ENCODE measurements at regions not wholly inside any gene's neighbourhood (a gene's known extent, or its start where the extent isn't known, plus 50 kb on each side); places are given as distances from the start of the nearest gene placed in this dataset.

DNA sequence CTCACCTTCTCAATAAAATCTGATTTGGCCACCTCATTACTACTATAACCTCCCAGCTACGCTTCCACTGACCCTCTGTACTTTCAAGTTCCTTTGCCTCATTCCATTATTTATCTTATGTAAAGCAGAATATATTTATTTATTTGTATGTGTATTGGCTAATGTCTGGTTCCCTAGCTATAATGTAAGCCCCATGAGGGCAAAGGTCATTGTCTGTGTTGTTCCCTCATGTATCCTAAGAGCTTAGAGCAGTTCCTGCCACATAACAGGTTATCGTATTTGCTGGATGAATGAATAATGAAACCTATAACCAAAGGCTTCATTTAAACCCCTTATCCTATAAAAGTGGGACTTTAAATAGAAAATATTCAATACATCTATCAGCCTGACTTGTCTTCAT lies 77.9 kb upstream of the DPT start:
- DNase-seq (ENCODE audit: low read depth), result no peak
- H3K4me3 ChIP-seq (ENCODE audit: low read depth, low read length), result no peak overlapping the region
- TF ChIP-seq, protein P1, sequence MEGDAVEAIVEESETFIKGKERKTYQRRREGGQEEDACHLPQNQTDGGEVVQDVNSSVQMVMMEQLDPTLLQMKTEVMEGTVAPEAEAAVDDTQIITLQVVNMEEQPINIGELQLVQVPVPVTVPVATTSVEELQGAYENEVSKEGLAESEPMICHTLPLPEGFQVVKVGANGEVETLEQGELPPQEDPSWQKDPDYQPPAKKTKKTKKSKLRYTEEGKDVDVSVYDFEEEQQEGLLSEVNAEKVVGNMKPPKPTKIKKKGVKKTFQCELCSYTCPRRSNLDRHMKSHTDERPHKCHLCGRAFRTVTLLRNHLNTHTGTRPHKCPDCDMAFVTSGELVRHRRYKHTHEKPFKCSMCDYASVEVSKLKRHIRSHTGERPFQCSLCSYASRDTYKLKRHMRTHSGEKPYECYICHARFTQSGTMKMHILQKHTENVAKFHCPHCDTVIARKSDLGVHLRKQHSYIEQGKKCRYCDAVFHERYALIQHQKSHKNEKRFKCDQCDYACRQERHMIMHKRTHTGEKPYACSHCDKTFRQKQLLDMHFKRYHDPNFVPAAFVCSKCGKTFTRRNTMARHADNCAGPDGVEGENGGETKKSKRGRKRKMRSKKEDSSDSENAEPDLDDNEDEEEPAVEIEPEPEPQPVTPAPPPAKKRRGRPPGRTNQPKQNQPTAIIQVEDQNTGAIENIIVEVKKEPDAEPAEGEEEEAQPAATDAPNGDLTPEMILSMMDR (IDR thresholded peaks at IDR 0.05; ENCODE audit: insufficient read depth, low read depth, low read length, missing control alignments), result no peak

- TF ChIP-seq, protein P1 (IDR thresholded peaks at IDR 0.05; ENCODE audit: insufficient read depth, low read depth, low read length, missing control alignments), result no peak
- DNase-seq (ENCODE audit: low read depth), result no peak
- no peak overlapping the region for H3K4me3 ChIP-seq (ENCODE audit: low read depth, low read length)
Measured at GRCh38 chr1:168811176-168811575, 82.2 kb upstream of the DPT start.

DNA sequence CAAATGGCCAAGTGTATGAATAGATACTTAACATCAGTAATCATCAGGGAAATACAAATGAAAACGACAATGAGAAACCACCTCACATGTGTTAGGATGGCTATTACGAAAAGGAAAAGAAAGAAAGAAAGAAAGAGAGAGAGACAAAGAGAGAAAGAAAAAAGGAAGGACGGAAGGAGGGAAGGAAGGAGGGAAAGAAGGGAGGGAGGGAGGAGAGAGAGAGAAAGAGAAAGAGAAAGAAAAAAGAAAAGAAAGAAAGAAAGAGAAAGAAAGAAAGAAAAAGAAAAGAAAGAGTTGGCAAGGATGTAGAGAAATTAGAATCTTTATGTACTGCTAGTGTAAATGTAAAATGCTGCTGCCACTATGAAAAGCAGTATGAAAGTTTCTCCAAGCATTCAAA lies 90.7 kb upstream of the DPT start:
- TF ChIP-seq, protein P1 (IDR thresholded peaks at IDR 0.05; ENCODE audit: insufficient read depth, low read depth, low read length, missing control alignments), result no peak
- no peak overlapping the region for H3K4me3 ChIP-seq (ENCODE audit: low read depth, low read length)
- no peak for DNase-seq (ENCODE audit: low read depth)

- peak; percentile 9 for DNase-seq (ENCODE audit: low read depth)
- H3K4me3 ChIP-seq (ENCODE audit: low read depth, low read length), result no peak overlapping the region
- TF ChIP-seq, protein P1 (IDR thresholded peaks at IDR 0.05; ENCODE audit: insufficient read depth, low read depth, low read length, missing control alignments), result no peak
Measured at GRCh38 chr1:168821434-168821833, 92.4 kb upstream of the DPT start.

GRCh38 chr1:168822911-168823310 lies 93.9 kb upstream of the DPT start:
- TF ChIP-seq, protein P1 (IDR thresholded peaks at IDR 0.05; ENCODE audit: insufficient read depth, low read depth, low read length, missing control alignments), result no peak
- no peak for DNase-seq (ENCODE audit: low read depth)
- no peak overlapping the region for H3K4me3 ChIP-seq (ENCODE audit: low read depth, low read length)

- no peak for DNase-seq (ENCODE audit: low read depth)
- H3K4me3 ChIP-seq (ENCODE audit: low read depth, low read length), result no peak overlapping the region
- TF ChIP-seq, protein P1 (IDR thresholded peaks at IDR 0.05; ENCODE audit: insufficient read depth, low read depth, low read length, missing control alignments), result no peak
Measured at GRCh38 chr1:168823988-168824387, 95.0 kb upstream of the DPT start.

- no peak for DNase-seq (ENCODE audit: low read depth)
- no peak overlapping the region for H3K4me3 ChIP-seq (ENCODE audit: low read depth, low read length)
- TF ChIP-seq, protein P1 (IDR thresholded peaks at IDR 0.05; ENCODE audit: insufficient read depth, low read depth, low read length, missing control alignments), result no peak
Measured at GRCh38 chr1:168824418-168825065, 95.5 kb upstream of the DPT start.
